ENCODE measurements at regions not wholly inside any gene's neighbourhood (a gene's known extent, or its start where the extent isn't known, plus 50 kb on each side); places are given as distances from the start of the nearest gene placed in this dataset.

GRCh38 chr2:183773775-183774174 lies 649.5 kb downstream of the NUP35 start:
- TF ChIP-seq TAF1 (IDR thresholded peaks at IDR 0.05; ENCODE audit: low read depth) (no peak), CTCF (IDR thresholded peaks at IDR 0.05; ENCODE audit: poor library complexity, severe bottlenecking) (no peak)
- H3K9me3 ChIP-seq (ENCODE audit: low read length) = no peaks in the 10 kb centered on the region
- H3K9me2 ChIP-seq (ENCODE audit: insufficient read depth, low read length) = no peaks in the 10 kb centered on the region
- no peak overlapping the region for H3K27ac ChIP-seq (ENCODE audit: low read length)
- no peaks in the 10 kb centered on the region for H3K36me3 ChIP-seq (ENCODE audit: insufficient read depth, low read length)
- no peaks in the 10 kb centered on the region for H3K27me3 ChIP-seq (ENCODE audit: insufficient read depth, low read depth, low read length)
- H3F3A ChIP-seq (ENCODE audit: insufficient read depth, low read length, poor library complexity, severe bottlenecking) = no peaks in the 10 kb centered on the region
- H3K79me2 ChIP-seq (replicated peaks; ENCODE audit: insufficient read depth, low read length) = no peaks in the 10 kb centered on the region
- no peaks in the 10 kb centered on the region for H4K20me1 ChIP-seq (ENCODE audit: insufficient read depth)
- no peak overlapping the region for H3K4me2 ChIP-seq (ENCODE audit: low read length)
- H2AFZ ChIP-seq (ENCODE audit: low read depth, low read length) = no peak overlapping the region
- no peak overlapping the region for H3K4me3 ChIP-seq (ENCODE audit: low read length)
- no peak overlapping the region for H3K9ac ChIP-seq (ENCODE audit: low read length)

DNA sequence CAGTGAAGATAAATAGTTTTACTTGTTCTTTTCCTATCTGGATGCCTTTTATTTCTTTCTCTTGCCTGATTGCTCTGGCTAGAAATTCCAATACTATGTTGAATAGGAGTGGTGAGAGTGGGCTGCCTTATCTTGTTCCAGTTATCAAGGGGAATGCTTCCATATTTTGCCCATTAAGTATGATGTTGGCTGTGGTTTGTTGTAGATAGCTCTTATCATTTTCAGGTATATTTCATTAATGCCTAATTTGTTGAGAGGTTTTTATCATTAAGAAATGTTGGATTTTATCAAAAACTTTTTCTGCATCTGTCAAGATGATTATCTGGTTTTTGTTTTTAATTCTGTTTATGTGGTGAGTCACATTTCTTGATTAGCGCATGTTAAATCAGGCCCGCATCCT lies 655.8 kb downstream of the NUP35 start:
- Histone ChIP-seq H3K9me3 (ENCODE audit: low read length) (no peaks in the 10 kb centered on the region), H3K27ac (ENCODE audit: low read length) (no peak overlapping the region), H3F3A (ENCODE audit: insufficient read depth, low read length, poor library complexity, severe bottlenecking) (no peaks in the 10 kb centered on the region), H4K20me1 (ENCODE audit: insufficient read depth) (no peaks in the 10 kb centered on the region), H3K4me3 (ENCODE audit: low read length) (no peak overlapping the region), H2AFZ (ENCODE audit: low read depth, low read length) (no peak overlapping the region), H3K27me3 (ENCODE audit: insufficient read depth, low read depth, low read length) (no peaks in the 10 kb centered on the region), H3K9me2 (ENCODE audit: insufficient read depth, low read length) (no peaks in the 10 kb centered on the region), H3K9ac (ENCODE audit: low read length) (no peak overlapping the region), H3K36me3 (ENCODE audit: insufficient read depth, low read length) (no peaks in the 10 kb centered on the region), H3K4me2 (ENCODE audit: low read length) (no peak overlapping the region), H3K79me2 (replicated peaks; ENCODE audit: insufficient read depth, low read length) (no peaks in the 10 kb centered on the region)
- no peak for TF ChIP-seq POLR2AphosphoS5 (IDR thresholded peaks at IDR 0.05)
- TF ChIP-seq CTCF (IDR thresholded peaks at IDR 0.05; ENCODE audit: poor library complexity, severe bottlenecking) = no peak
- TF ChIP-seq RAD21 (conservative IDR thresholded peaks at IDR 0.05) = no peak
- no peak for TF ChIP-seq SMC3 (conservative IDR thresholded peaks at IDR 0.05; ENCODE audit: poor library complexity)
- no peak for TF ChIP-seq MXI1 (conservative IDR thresholded peaks at IDR 0.05; ENCODE audit: poor library complexity, severe bottlenecking)
- TF ChIP-seq TAF1 (IDR thresholded peaks at IDR 0.05; ENCODE audit: low read depth) = no peak
- TF ChIP-seq EZH2 (IDR thresholded peaks at IDR 0.05; ENCODE audit: borderline replicate concordance, insufficient read depth, low read length, poor library complexity, severe bottlenecking) = no peak
- no peak for TF ChIP-seq EP300 (conservative IDR thresholded peaks at IDR 0.05; ENCODE audit: poor library complexity, severe bottlenecking)
- TF ChIP-seq REST (IDR thresholded peaks at IDR 0.05; ENCODE audit: borderline replicate concordance) = no peak
